ENCODE measurements at regions not wholly inside any gene's neighbourhood (a gene's known extent, or its start where the extent isn't known, plus 50 kb on each side); places are given as distances from the start of the nearest gene placed in this dataset.

GRCh38 chr3:124266487-124266886 is 274.6 kb upstream of the ROPN1 start:
- no peaks in the 10 kb centered on the region for H3K36me3 ChIP-seq (ENCODE audit: control insufficient read depth in 2 of 2, insufficient read depth in 2 of 2, low read length in 2 of 2)
- no peaks in the 10 kb centered on the region for H3K9me3 ChIP-seq (ENCODE audit: control insufficient read depth in 2 of 2, low read length in 2 of 2)
- no peak overlapping the region for H3K27ac ChIP-seq (ENCODE audit: low read depth in 2 of 2, low read length in 2 of 2)
- no peaks in the 10 kb centered on the region for H3K4me1 ChIP-seq (ENCODE audit: control insufficient read depth in 2 of 2, insufficient read depth in 2 of 2, low read length in 2 of 2)
- no peak overlapping the region for H3K4me3 ChIP-seq (ENCODE audit: low read length in 2 of 2)
- no peak overlapping the region for H3K9ac ChIP-seq (ENCODE audit: low read depth in 1 of 2, low read length in 2 of 2)
- no peaks in the 10 kb centered on the region for H3K27me3 ChIP-seq (ENCODE audit: control insufficient read depth in 2 of 2, insufficient read depth in 2 of 2, low read length in 2 of 2)

- no peaks in the 10 kb centered on the region for H3K27me3 ChIP-seq (ENCODE audit: control insufficient read depth in 2 of 2, insufficient read depth in 2 of 2, low read length in 2 of 2)
Observed at GRCh38 chr3:124267406-124267805, 275.5 kb upstream of the ROPN1 start.

GRCh38 chr3:124268355-124268754 is 276.4 kb upstream of the ROPN1 start:
- Histone ChIP-seq H3K27me3 (ENCODE audit: control insufficient read depth in 2 of 2, insufficient read depth in 2 of 2, low read length in 2 of 2) (no peaks in the 10 kb centered on the region), H3K9ac (ENCODE audit: low read depth in 1 of 2, low read length in 2 of 2) (no peak overlapping the region), H3K36me3 (ENCODE audit: control insufficient read depth in 2 of 2, insufficient read depth in 2 of 2, low read length in 2 of 2) (no peaks in the 10 kb centered on the region), H3K9me3 (ENCODE audit: control insufficient read depth in 2 of 2, low read length in 2 of 2) (no peaks in the 10 kb centered on the region), H3K4me3 (ENCODE audit: low read length in 2 of 2) (no peak overlapping the region), H3K27ac (ENCODE audit: low read depth in 2 of 2, low read length in 2 of 2) (no peak overlapping the region), H3K4me1 (ENCODE audit: control insufficient read depth in 2 of 2, insufficient read depth in 2 of 2, low read length in 2 of 2) (no peaks in the 10 kb centered on the region)

More at GRCh38 chr3:124267406-124267805, 275.5 kb upstream of the ROPN1 start:
- Histone ChIP-seq H3K4me1 (ENCODE audit: control insufficient read depth in 2 of 2, insufficient read depth in 2 of 2, low read length in 2 of 2) (no peaks in the 10 kb centered on the region), H3K36me3 (ENCODE audit: control insufficient read depth in 2 of 2, insufficient read depth in 2 of 2, low read length in 2 of 2) (no peaks in the 10 kb centered on the region), H3K9me3 (ENCODE audit: control insufficient read depth in 2 of 2, low read length in 2 of 2) (no peaks in the 10 kb centered on the region), H3K9ac (ENCODE audit: low read depth in 1 of 2, low read length in 2 of 2) (no peak overlapping the region), H3K4me3 (ENCODE audit: low read length in 2 of 2) (no peak overlapping the region), H3K27ac (ENCODE audit: low read depth in 2 of 2, low read length in 2 of 2) (no peak overlapping the region)

- H3K27ac ChIP-seq (ENCODE audit: low read depth in 2 of 2, low read length in 2 of 2) = no peak overlapping the region
- H3K4me1 ChIP-seq (ENCODE audit: control insufficient read depth in 2 of 2, insufficient read depth in 2 of 2, low read length in 2 of 2) = no peaks in the 10 kb centered on the region
- no peaks in the 10 kb centered on the region for H3K27me3 ChIP-seq (ENCODE audit: control insufficient read depth in 2 of 2, insufficient read depth in 2 of 2, low read length in 2 of 2)
- H3K9me3 ChIP-seq (ENCODE audit: control insufficient read depth in 2 of 2, low read length in 2 of 2) = no peaks in the 10 kb centered on the region
- H3K36me3 ChIP-seq (ENCODE audit: control insufficient read depth in 2 of 2, insufficient read depth in 2 of 2, low read length in 2 of 2) = no peaks in the 10 kb centered on the region
- H3K4me3 ChIP-seq (ENCODE audit: low read length in 2 of 2) = no peak overlapping the region
- H3K9ac ChIP-seq (ENCODE audit: low read depth in 1 of 2, low read length in 2 of 2) = no peak overlapping the region
Observed at GRCh38 chr3:124269619-124270018, 277.7 kb upstream of the ROPN1 start.

- no peaks in the 10 kb centered on the region for H3K36me3 ChIP-seq (ENCODE audit: control insufficient read depth in 2 of 2, insufficient read depth in 2 of 2, low read length in 2 of 2)
- no peaks in the 10 kb centered on the region for H3K27me3 ChIP-seq (ENCODE audit: control insufficient read depth in 2 of 2, insufficient read depth in 2 of 2, low read length in 2 of 2)
- peaks cover 14 to 24% of the 10 kb centered on the region in 2 donors for H3K4me1 ChIP-seq (ENCODE audit: control insufficient read depth in 2 of 2, insufficient read depth in 2 of 2, low read length in 2 of 2)
- no peak overlapping the region for H3K9ac ChIP-seq (ENCODE audit: low read depth in 1 of 2, low read length in 2 of 2)
- no peak overlapping the region for H3K4me3 ChIP-seq (ENCODE audit: low read length in 2 of 2)
- no peaks in the 10 kb centered on the region for H3K9me3 ChIP-seq (ENCODE audit: control insufficient read depth in 2 of 2, low read length in 2 of 2)
- peak overlapping the region in 1 of 2 donors; percentile 13 for H3K27ac ChIP-seq (ENCODE audit: low read depth in 2 of 2, low read length in 2 of 2)
Observed at GRCh38 chr3:124272605-124273151, 280.8 kb upstream of the ROPN1 start.

GRCh38 chr3:124273651-124274050 is 281.7 kb upstream of the ROPN1 start:
- H3K36me3 ChIP-seq (ENCODE audit: control insufficient read depth in 2 of 2, insufficient read depth in 2 of 2, low read length in 2 of 2) = no peaks in the 10 kb centered on the region
- peaks cover 14 to 25% of the 10 kb centered on the region in 2 donors for H3K4me1 ChIP-seq (ENCODE audit: control insufficient read depth in 2 of 2, insufficient read depth in 2 of 2, low read length in 2 of 2)
- H3K9me3 ChIP-seq (ENCODE audit: control insufficient read depth in 2 of 2, low read length in 2 of 2) = no peaks in the 10 kb centered on the region
- H3K4me3 ChIP-seq (ENCODE audit: low read length in 2 of 2) = no peak overlapping the region
- H3K9ac ChIP-seq (ENCODE audit: low read depth in 1 of 2, low read length in 2 of 2) = no peak overlapping the region
- H3K27ac ChIP-seq (ENCODE audit: low read depth in 2 of 2, low read length in 2 of 2) = no peak overlapping the region
- H3K27me3 ChIP-seq (ENCODE audit: control insufficient read depth in 2 of 2, insufficient read depth in 2 of 2, low read length in 2 of 2) = no peaks in the 10 kb centered on the region

- H3K36me3 ChIP-seq (ENCODE audit: control insufficient read depth in 2 of 2, insufficient read depth in 2 of 2, low read length in 2 of 2) = no peaks in the 10 kb centered on the region
- no peak overlapping the region for H3K27ac ChIP-seq (ENCODE audit: low read depth in 2 of 2, low read length in 2 of 2)
Observed at GRCh38 chr3:124274051-124274450, 282.1 kb upstream of the ROPN1 start.

GRCh38 chr3:124275412-124275811 is 283.5 kb upstream of the ROPN1 start:
- no peak overlapping the region for H3K27ac ChIP-seq (ENCODE audit: low read depth in 2 of 2, low read length in 2 of 2)
- H3K9ac ChIP-seq (ENCODE audit: low read depth in 1 of 2, low read length in 2 of 2) = no peak overlapping the region

More at GRCh38 chr3:124274051-124274450, 282.1 kb upstream of the ROPN1 start:
- H3K9ac ChIP-seq (ENCODE audit: low read depth in 1 of 2, low read length in 2 of 2) = no peak overlapping the region
- peaks cover 14 to 25% of the 10 kb centered on the region in 2 donors for H3K4me1 ChIP-seq (ENCODE audit: control insufficient read depth in 2 of 2, insufficient read depth in 2 of 2, low read length in 2 of 2)
- H3K4me3 ChIP-seq (ENCODE audit: low read length in 2 of 2) = no peak overlapping the region
- H3K9me3 ChIP-seq (ENCODE audit: control insufficient read depth in 2 of 2, low read length in 2 of 2) = no peaks in the 10 kb centered on the region
- H3K27me3 ChIP-seq (ENCODE audit: control insufficient read depth in 2 of 2, insufficient read depth in 2 of 2, low read length in 2 of 2) = no peaks in the 10 kb centered on the region

GRCh38 chr3:124276133-124276532 is 284.2 kb upstream of the ROPN1 start:
- Histone ChIP-seq H3K27ac (ENCODE audit: low read depth in 2 of 2, low read length in 2 of 2) (peak overlapping the region in 1 of 2 donors; percentile 11), H3K4me1 (ENCODE audit: control insufficient read depth in 2 of 2, insufficient read depth in 2 of 2, low read length in 2 of 2) (peaks cover 14 to 25% of the 10 kb centered on the region in 2 donors)

More at GRCh38 chr3:124275412-124275811, 283.5 kb upstream of the ROPN1 start:
- Histone ChIP-seq H3K4me1 (ENCODE audit: control insufficient read depth in 2 of 2, insufficient read depth in 2 of 2, low read length in 2 of 2) (peaks cover 14 to 25% of the 10 kb centered on the region in 2 donors), H3K4me3 (ENCODE audit: low read length in 2 of 2) (no peak overlapping the region), H3K9me3 (ENCODE audit: control insufficient read depth in 2 of 2, low read length in 2 of 2) (no peaks in the 10 kb centered on the region), H3K36me3 (ENCODE audit: control insufficient read depth in 2 of 2, insufficient read depth in 2 of 2, low read length in 2 of 2) (no peaks in the 10 kb centered on the region), H3K27me3 (ENCODE audit: control insufficient read depth in 2 of 2, insufficient read depth in 2 of 2, low read length in 2 of 2) (no peaks in the 10 kb centered on the region)

GRCh38 chr3:124276539-124277143 is 284.7 kb upstream of the ROPN1 start:
- peaks cover 14 to 25% of the 10 kb centered on the region in 2 donors for H3K4me1 ChIP-seq (ENCODE audit: control insufficient read depth in 2 of 2, insufficient read depth in 2 of 2, low read length in 2 of 2)
- no peaks in the 10 kb centered on the region for H3K36me3 ChIP-seq (ENCODE audit: control insufficient read depth in 2 of 2, insufficient read depth in 2 of 2, low read length in 2 of 2)
- no peak overlapping the region for H3K4me3 ChIP-seq (ENCODE audit: low read length in 2 of 2)
- no peaks in the 10 kb centered on the region for H3K27me3 ChIP-seq (ENCODE audit: control insufficient read depth in 2 of 2, insufficient read depth in 2 of 2, low read length in 2 of 2)
- no peak overlapping the region for H3K9ac ChIP-seq (ENCODE audit: low read depth in 1 of 2, low read length in 2 of 2)
- peak overlapping the region; percentile 17 to 54 for H3K27ac ChIP-seq (ENCODE audit: low read depth in 2 of 2, low read length in 2 of 2)
- no peaks in the 10 kb centered on the region for H3K9me3 ChIP-seq (ENCODE audit: control insufficient read depth in 2 of 2, low read length in 2 of 2)

More at GRCh38 chr3:124276133-124276532, 284.2 kb upstream of the ROPN1 start:
- Histone ChIP-seq H3K9me3 (ENCODE audit: control insufficient read depth in 2 of 2, low read length in 2 of 2) (no peaks in the 10 kb centered on the region), H3K9ac (ENCODE audit: low read depth in 1 of 2, low read length in 2 of 2) (no peak overlapping the region), H3K27me3 (ENCODE audit: control insufficient read depth in 2 of 2, insufficient read depth in 2 of 2, low read length in 2 of 2) (no peaks in the 10 kb centered on the region), H3K36me3 (ENCODE audit: control insufficient read depth in 2 of 2, insufficient read depth in 2 of 2, low read length in 2 of 2) (no peaks in the 10 kb centered on the region), H3K4me3 (ENCODE audit: low read length in 2 of 2) (no peak overlapping the region)

Data from mucosa of rectum (tissue), 2 donors.